Activated naive CD4-positive, alpha-beta T cell treated with anti-CD3 and anti-CD28 coated beads, Interleukin-2, amount 10 ng/mL, durations not matched to agents 7 days and 5 days (primary cell): ENCODE measurements at regions not wholly inside any gene's neighbourhood (a gene's known extent, or its start where the extent isn't known, plus 50 kb on each side); places are given as distances from the start of the nearest gene placed in this dataset.
"Not testable (repeated sequence)": the region's sequence is repeated elsewhere in the genome, so short reads cannot be mapped to it uniquely, and the experiment has no call there.

Experiments
- CTCF ChIA-PET: fragments of 350-600 bp; sonication (Branson Sonifier 250); formaldehyde crosslinking; loops from one replicate; lab custom pipeline; 2021; ENCODE audit warnings: antibody characterized with exemption; lab: Charles Lee
- DNase-seq: peaks from one replicate; pipeline ENCODE4 v3.0.0-alpha.2; 2020
- H3K27ac Mint-ChIP-seq: one replicate; pipeline ENCODE4 v1.8.0; 2021; ENCODE audit warnings: mild to moderate bottlenecking, moderate library complexity, mixed read lengths
- H3K27me3 Mint-ChIP-seq: one replicate; pipeline ENCODE4 v1.8.0; 2021; ENCODE audit warnings: mild to moderate bottlenecking, mixed read lengths
- H3K36me3 Mint-ChIP-seq: one replicate; pipeline ENCODE4 v1.8.0; 2021; ENCODE audit warnings: mixed read lengths
- H3K4me1 Mint-ChIP-seq: one replicate; pipeline ENCODE4 v1.8.0; 2021; ENCODE audit warnings: mixed read lengths
- H3K4me3 Mint-ChIP-seq: one replicate; pipeline ENCODE4 v1.8.0; 2021; ENCODE audit warnings: mild to moderate bottlenecking, moderate library complexity, mixed read lengths
- H3K9me3 Mint-ChIP-seq: one replicate; pipeline ENCODE4 v1.8.0; 2021; ENCODE audit warnings: mixed read lengths

GRCh38 chr11:71098776-71099175 lies 153.6 kb downstream of the SHANK2 start:
- no peaks in the 10 kb centered on the region for H3K36me3 Mint-ChIP-seq
- no peak for DNase-seq
- peaks cover 3% of the 10 kb centered on the region for H3K9me3 Mint-ChIP-seq
- no peaks in the 10 kb centered on the region for H3K27me3 Mint-ChIP-seq
- H3K27ac Mint-ChIP-seq, result no peak overlapping the region
- CTCF ChIA-PET, result no interaction called here
- no peaks in the 10 kb centered on the region for H3K4me1 Mint-ChIP-seq
- H3K4me3 Mint-ChIP-seq, result no peak overlapping the region

GRCh38 chr11:71097506-71098240 lies 154.7 kb downstream of the SHANK2 start:
- H3K4me1 Mint-ChIP-seq, result no peaks in the 10 kb centered on the region
- no peaks in the 10 kb centered on the region for H3K36me3 Mint-ChIP-seq
- no peak overlapping the region for H3K27ac Mint-ChIP-seq
- CTCF ChIA-PET, result no interaction called here
- no peak overlapping the region for H3K4me3 Mint-ChIP-seq
- no peaks in the 10 kb centered on the region for H3K27me3 Mint-ChIP-seq
- DNase-seq, result no peak
- peaks cover 3% of the 10 kb centered on the region for H3K9me3 Mint-ChIP-seq

GRCh38 chr11:71096751-71097388 lies 155.5 kb downstream of the SHANK2 start:
- H3K4me3 Mint-ChIP-seq, result no peak overlapping the region
- no peaks in the 10 kb centered on the region for H3K36me3 Mint-ChIP-seq
- CTCF ChIA-PET, result no interaction called here
- H3K27ac Mint-ChIP-seq, result no peak overlapping the region
- peaks cover 3% of the 10 kb centered on the region for H3K9me3 Mint-ChIP-seq
- H3K27me3 Mint-ChIP-seq, result no peaks in the 10 kb centered on the region
- DNase-seq, result no peak
- no peaks in the 10 kb centered on the region for H3K4me1 Mint-ChIP-seq

- Mint-ChIP-seq H3K36me3 (no peaks in the 10 kb centered on the region), H3K27me3 (no peaks in the 10 kb centered on the region), H3K4me3 (no peak overlapping the region), H3K4me1 (no peaks in the 10 kb centered on the region), H3K27ac (no peak overlapping the region), H3K9me3 (peaks cover 3% of the 10 kb centered on the region)
- DNase-seq, result no peak
- CTCF ChIA-PET, result no interaction called here
These were observed 157.0 kb downstream of the SHANK2 start for GRCh38 chr11:71095294-71095850.

- H3K4me3 Mint-ChIP-seq, result no peak overlapping the region
- CTCF ChIA-PET, result no interaction called here
- H3K4me1 Mint-ChIP-seq, result no peaks in the 10 kb centered on the region
- no peaks in the 10 kb centered on the region for H3K36me3 Mint-ChIP-seq
- DNase-seq, result no peak
- H3K27me3 Mint-ChIP-seq, result peaks cover 3% of the 10 kb centered on the region
- H3K9me3 Mint-ChIP-seq, result peaks cover 3% of the 10 kb centered on the region
- H3K27ac Mint-ChIP-seq, result no peak overlapping the region
These were observed 157.9 kb downstream of the SHANK2 start for GRCh38 chr11:71094296-71095077.

- no peaks in the 10 kb centered on the region for H3K36me3 Mint-ChIP-seq
- CTCF ChIA-PET, result no interaction called here
- no peaks in the 10 kb centered on the region for H3K4me1 Mint-ChIP-seq
- H3K27me3 Mint-ChIP-seq, result peaks cover 3% of the 10 kb centered on the region
- no peak overlapping the region for H3K4me3 Mint-ChIP-seq
- peaks cover 3% of the 10 kb centered on the region for H3K9me3 Mint-ChIP-seq
- H3K27ac Mint-ChIP-seq, result no peak overlapping the region
- DNase-seq, result no peak
These were observed 158.6 kb downstream of the SHANK2 start for GRCh38 chr11:71093783-71094182.

GRCh38 chr11:71091506-71092265 lies 160.7 kb downstream of the SHANK2 start:
- Mint-ChIP-seq H3K4me1 (no peaks in the 10 kb centered on the region), H3K36me3 (no peaks in the 10 kb centered on the region), H3K4me3 (no peak overlapping the region), H3K27me3 (peaks cover 3% of the 10 kb centered on the region), H3K9me3 (no peaks in the 10 kb centered on the region), H3K27ac (no peak overlapping the region)
- CTCF ChIA-PET, result no interaction called here
- DNase-seq, result no peak

GRCh38 chr11:71089571-71089970 lies 162.8 kb downstream of the SHANK2 start:
- Mint-ChIP-seq H3K36me3 (no peaks in the 10 kb centered on the region), H3K4me3 (no peak overlapping the region), H3K9me3 (no peaks in the 10 kb centered on the region), H3K27me3 (peaks cover 3% of the 10 kb centered on the region), H3K4me1 (no peaks in the 10 kb centered on the region), H3K27ac (no peak overlapping the region)
- CTCF ChIA-PET, result no interaction called here
- DNase-seq, result no peak

GRCh38 chr11:71088314-71089215 lies 163.8 kb downstream of the SHANK2 start:
- H3K4me1 Mint-ChIP-seq, H3K9me3 Mint-ChIP-seq, H3K36me3 Mint-ChIP-seq, CTCF ChIA-PET, H3K4me3 Mint-ChIP-seq, H3K27me3 Mint-ChIP-seq, H3K27ac Mint-ChIP-seq, DNase-seq: not testable (repeated sequence)

- Mint-ChIP-seq H3K27me3 (peaks cover 3% of the 10 kb centered on the region), H3K4me3 (no peak overlapping the region), H3K9me3 (no peaks in the 10 kb centered on the region), H3K27ac (no peak overlapping the region), H3K4me1 (no peaks in the 10 kb centered on the region), H3K36me3 (no peaks in the 10 kb centered on the region)
- CTCF ChIA-PET, result no interaction called here
- DNase-seq, result no peak
These were observed 165.6 kb downstream of the SHANK2 start for GRCh38 chr11:71086687-71087258.

- H3K27me3 Mint-ChIP-seq, result peaks cover under 1% of the 10 kb centered on the region
- H3K4me1 Mint-ChIP-seq, result no peaks in the 10 kb centered on the region
- CTCF ChIA-PET, result interaction anchor here (0.6 to 0.7 kb wide), 2 partner anchors 608 to 1052 kb away, joined by 3 to 4 read pairs; no protein-coding TSS in a partner anchor
- no peak for DNase-seq
- no peaks in the 10 kb centered on the region for H3K9me3 Mint-ChIP-seq
- H3K27ac Mint-ChIP-seq, result no peak overlapping the region
- H3K4me3 Mint-ChIP-seq, result no peak overlapping the region
- H3K36me3 Mint-ChIP-seq, result no peaks in the 10 kb centered on the region
These were observed 167.9 kb downstream of the SHANK2 start for GRCh38 chr11:71084306-71085012.

- CTCF ChIA-PET, result no interaction called here
- Mint-ChIP-seq H3K4me3 (no peak overlapping the region), H3K27me3 (no peaks in the 10 kb centered on the region), H3K36me3 (no peaks in the 10 kb centered on the region), H3K4me1 (no peaks in the 10 kb centered on the region), H3K9me3 (no peaks in the 10 kb centered on the region), H3K27ac (no peak overlapping the region)
- no peak for DNase-seq
These were observed 169.3 kb downstream of the SHANK2 start for GRCh38 chr11:71083105-71083504.
